Activated CD4-positive, alpha-beta T cell treated with anti-CD3 and anti-CD28 coated beads for 36 hours (primary cell): ENCODE measurements at regions not wholly inside any gene's neighbourhood (a gene's known extent, or its start where the extent isn't known, plus 50 kb on each side); places are given as distances from the start of the nearest gene placed in this dataset.

Source experiments
- ATAC-seq: fragments of 200-7000 bp; cut with Tn5 transposase; one replicate; pipeline ENCODE4 v1.10.0; 2021; ENCODE audit warnings: mild to moderate bottlenecking, moderate library complexity
- CTCF ChIA-PET: fragments of 350-600 bp; sonication (Branson Sonifier 250); formaldehyde crosslinking; loops from one replicate; lab custom pipeline; 2021; ENCODE audit warnings: antibody characterized with exemption; lab: Charles Lee
- POLR2A ChIA-PET: fragments of 350-600 bp; sonication (Branson Sonifier 250); formaldehyde crosslinking; loops from one replicate; lab custom pipeline; 2021; ENCODE audit warnings: antibody characterized with exemption, inconsistent platforms; lab: Charles Lee
- DNase-seq: peaks from one replicate; pipeline ENCODE4 v3.0.0-alpha.2; 2020
- H3K27ac Mint-ChIP-seq: one replicate; pipeline ENCODE4 v1.8.0; 2021; ENCODE audit warnings: mixed read lengths
- H3K27me3 Mint-ChIP-seq: one replicate; pipeline ENCODE4 v1.8.0; 2021; ENCODE audit warnings: mixed read lengths
- H3K36me3 Mint-ChIP-seq: one replicate; pipeline ENCODE4 v1.8.0; 2021; ENCODE audit warnings: low read depth, mixed read lengths
- H3K4me1 Mint-ChIP-seq: one replicate; pipeline ENCODE4 v1.8.0; 2021; ENCODE audit warnings: mixed read lengths
- H3K4me3 Mint-ChIP-seq: one replicate; pipeline ENCODE4 v1.8.0; 2021; ENCODE audit warnings: mild to moderate bottlenecking, moderate library complexity, mixed read lengths
- H3K9me3 Mint-ChIP-seq: one replicate; pipeline ENCODE4 v1.8.0; 2021; ENCODE audit warnings: low read depth, mixed read lengths
- intact Hi-C, 2 experiments: fragments of 100-400 bp; cut with DNase I in 1 of 2; cut with micrococcal nuclease in 1 of 2; formaldehyde crosslinking; loops; one replicate each; pipeline versions ENCODE4 v1.14.2 to v1.15.1; 2022 to 2024; cut with DNase I, micrococcal nuclease

DNA sequence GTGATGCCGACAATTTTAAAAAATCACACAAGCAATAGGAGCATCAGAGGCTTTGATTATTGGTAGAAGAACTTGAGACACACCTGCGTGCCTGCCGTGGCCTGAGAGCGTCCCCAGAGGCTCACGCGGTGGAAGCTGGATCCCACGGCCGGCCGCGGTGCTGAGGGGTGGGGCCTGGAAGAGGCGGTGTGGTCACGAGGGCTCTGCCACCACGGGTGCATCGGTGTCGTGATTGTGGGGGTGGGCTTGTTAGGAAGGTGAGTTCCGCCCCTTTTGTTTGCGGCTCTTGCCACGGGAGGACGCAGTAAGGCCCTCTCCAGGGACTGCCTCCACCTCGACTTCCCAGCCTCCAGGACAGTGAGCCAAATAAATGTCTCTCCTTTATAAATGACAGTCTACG, 77.2 kb upstream of the ADRA2C start:
- Mint-ChIP-seq H3K27me3 (peaks cover 6% of the 10 kb centered on the region), H3K4me1 (no peaks in the 10 kb centered on the region), H3K4me3 (no peak overlapping the region), H3K36me3 (no peaks in the 10 kb centered on the region), H3K9me3 (no peaks in the 10 kb centered on the region), H3K27ac (no peak overlapping the region)
- no peak for DNase-seq
- no peak for ATAC-seq
- POLR2A ChIA-PET = no interaction called here
- CTCF ChIA-PET = no interaction called here
- intact Hi-C loops = no loop called here

- ChIA-PET CTCF (no interaction called here), POLR2A (no interaction called here)
- H3K4me3 Mint-ChIP-seq = no peak overlapping the region
- DNase-seq (no peak), ATAC-seq (no peak)
- H3K4me1 Mint-ChIP-seq = no peaks in the 10 kb centered on the region
- no peaks in the 10 kb centered on the region for H3K9me3 Mint-ChIP-seq
- intact Hi-C loops = no loop called here
- no peaks in the 10 kb centered on the region for H3K36me3 Mint-ChIP-seq
- H3K27ac Mint-ChIP-seq = no peak overlapping the region
- peaks cover 3% of the 10 kb centered on the region for H3K27me3 Mint-ChIP-seq
Observed at GRCh38 chr4:3688018-3688998, 77.9 kb upstream of the ADRA2C start.

DNA sequence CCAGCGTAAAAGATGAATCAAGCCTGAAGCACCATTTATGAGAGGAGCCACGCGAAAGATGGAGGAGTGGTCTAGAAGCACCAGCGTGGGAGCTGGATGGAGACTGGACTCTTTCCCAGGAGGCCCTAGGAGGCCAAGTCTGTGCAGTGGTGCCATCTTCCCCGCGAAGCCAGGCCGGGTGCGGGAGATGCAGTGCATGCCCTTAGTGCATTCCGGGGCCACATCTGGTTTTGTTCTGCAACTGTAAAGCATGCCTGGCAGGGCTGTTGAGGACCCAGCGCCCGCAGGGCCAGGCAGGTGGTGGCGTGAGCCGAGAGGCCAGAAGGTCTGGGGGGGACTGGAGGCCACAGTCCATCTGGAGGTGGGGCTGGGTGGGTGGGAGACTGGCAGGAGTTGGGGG, 78.6 kb upstream of the ADRA2C start:
- H3K27ac Mint-ChIP-seq = no peak overlapping the region
- ChIA-PET CTCF (no interaction called here), POLR2A (no interaction called here)
- intact Hi-C loops = no loop called here
- H3K36me3 Mint-ChIP-seq = no peaks in the 10 kb centered on the region
- H3K4me1 Mint-ChIP-seq = no peaks in the 10 kb centered on the region
- no peaks in the 10 kb centered on the region for H3K27me3 Mint-ChIP-seq
- ATAC-seq (no peak), DNase-seq (no peak)
- H3K9me3 Mint-ChIP-seq = no peaks in the 10 kb centered on the region
- H3K4me3 Mint-ChIP-seq = no peak overlapping the region

DNA sequence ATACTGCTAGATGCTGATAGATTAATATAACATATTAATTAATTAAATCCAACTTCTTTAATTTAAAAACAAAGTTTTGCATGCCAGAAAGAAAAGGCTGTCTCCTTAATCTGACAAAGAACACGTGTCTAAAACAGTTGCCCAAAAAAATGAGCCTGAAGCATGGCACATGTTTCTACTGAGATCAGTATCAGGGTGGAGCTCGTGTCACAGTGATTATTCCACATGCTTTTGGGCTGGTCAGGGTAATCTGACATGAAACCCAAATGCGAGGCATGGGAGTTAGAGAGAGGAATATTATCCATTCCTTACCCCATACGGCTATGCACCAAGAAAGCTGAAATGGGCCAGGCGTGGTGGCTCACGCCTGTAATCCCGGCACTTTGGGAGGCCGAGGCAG, 79.4 kb upstream of the ADRA2C start:
- ATAC-seq (no peak), DNase-seq (no peak)
- no peaks in the 10 kb centered on the region for H3K4me1 Mint-ChIP-seq
- H3K36me3 Mint-ChIP-seq = no peaks in the 10 kb centered on the region
- no peak overlapping the region for H3K4me3 Mint-ChIP-seq
- no peaks in the 10 kb centered on the region for H3K27me3 Mint-ChIP-seq
- ChIA-PET CTCF (no interaction called here), POLR2A (no interaction called here)
- no peaks in the 10 kb centered on the region for H3K9me3 Mint-ChIP-seq
- intact Hi-C loops = no loop called here
- no peak overlapping the region for H3K27ac Mint-ChIP-seq

- no peak for DNase-seq
- no peak overlapping the region for H3K4me3 Mint-ChIP-seq
- no peak for ATAC-seq
- intact Hi-C loops = no loop called here
- H3K27ac Mint-ChIP-seq = no peak overlapping the region
- H3K27me3 Mint-ChIP-seq = no peaks in the 10 kb centered on the region
- H3K4me1 Mint-ChIP-seq = no peaks in the 10 kb centered on the region
- ChIA-PET CTCF (no interaction called here), POLR2A (no interaction called here)
- no peaks in the 10 kb centered on the region for H3K9me3 Mint-ChIP-seq
- no peaks in the 10 kb centered on the region for H3K36me3 Mint-ChIP-seq
Observed at GRCh38 chr4:3685081-3685645, 81.0 kb upstream of the ADRA2C start.

DNA sequence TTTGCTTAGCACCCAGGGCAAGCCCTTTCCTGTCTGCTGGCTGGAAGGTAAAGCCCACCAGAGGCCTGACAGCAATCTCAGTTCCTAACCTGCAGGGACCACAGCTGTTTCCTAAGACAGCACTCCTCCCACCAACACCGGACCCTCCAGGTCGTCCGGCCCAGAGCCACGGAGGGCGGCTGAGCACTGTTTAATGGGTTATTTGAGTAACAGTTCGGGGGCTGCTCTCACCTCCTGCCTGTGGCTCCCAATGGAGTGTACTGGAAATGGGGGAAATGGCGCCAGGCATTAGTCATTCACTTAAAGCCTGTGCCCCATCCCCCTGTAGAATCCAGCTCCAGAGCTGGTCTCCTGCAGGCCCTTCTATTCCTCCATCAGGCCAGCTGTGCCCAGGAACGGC, 81.6 kb upstream of the ADRA2C start:
- Mint-ChIP-seq H3K27ac (no peak overlapping the region), H3K9me3 (no peaks in the 10 kb centered on the region), H3K4me3 (no peak overlapping the region), H3K4me1 (no peaks in the 10 kb centered on the region), H3K27me3 (no peaks in the 10 kb centered on the region), H3K36me3 (no peaks in the 10 kb centered on the region)
- DNase-seq (no peak), ATAC-seq (no peak)
- POLR2A ChIA-PET = no interaction called here
- CTCF ChIA-PET = no interaction called here
- intact Hi-C loops = no loop called here

- POLR2A ChIA-PET = no interaction called here
- no peak overlapping the region for H3K27ac Mint-ChIP-seq
Observed at GRCh38 chr4:3683744-3684421, 82.3 kb upstream of the ADRA2C start.

GRCh38 chr4:3683077-3683743, 83.0 kb upstream of the ADRA2C start:
- intact Hi-C loops = no loop called here
- POLR2A ChIA-PET = no interaction called here

More at GRCh38 chr4:3683744-3684421, 82.3 kb upstream of the ADRA2C start:
- no peak for ATAC-seq
- no peaks in the 10 kb centered on the region for H3K27me3 Mint-ChIP-seq
- H3K9me3 Mint-ChIP-seq = no peaks in the 10 kb centered on the region
- H3K4me1 Mint-ChIP-seq = no peaks in the 10 kb centered on the region
- intact Hi-C loops = no loop called here
- H3K4me3 Mint-ChIP-seq = no peak overlapping the region
- CTCF ChIA-PET = no interaction called here
- no peak for DNase-seq
- no peaks in the 10 kb centered on the region for H3K36me3 Mint-ChIP-seq

GRCh38 chr4:3682236-3683076, 83.7 kb upstream of the ADRA2C start:
- H3K36me3 Mint-ChIP-seq = no peaks in the 10 kb centered on the region
- H3K27me3 Mint-ChIP-seq = no peaks in the 10 kb centered on the region
- intact Hi-C loops = no loop called here
- no peaks in the 10 kb centered on the region for H3K9me3 Mint-ChIP-seq
- H3K4me1 Mint-ChIP-seq = no peaks in the 10 kb centered on the region
- POLR2A ChIA-PET = no interaction called here
- CTCF ChIA-PET = interaction anchor here (0.6 kb wide), 1 partner anchor 12 kb away, joined by 3 read pairs; no protein-coding TSS in a partner anchor
- no peak for DNase-seq
- no peak overlapping the region for H3K4me3 Mint-ChIP-seq
- no peak for ATAC-seq
- no peak overlapping the region for H3K27ac Mint-ChIP-seq

More at GRCh38 chr4:3683077-3683743, 83.0 kb upstream of the ADRA2C start:
- no peak for DNase-seq
- Mint-ChIP-seq H3K4me3 (no peak overlapping the region), H3K9me3 (no peaks in the 10 kb centered on the region), H3K36me3 (no peaks in the 10 kb centered on the region), H3K27me3 (no peaks in the 10 kb centered on the region), H3K4me1 (no peaks in the 10 kb centered on the region), H3K27ac (no peak overlapping the region)
- no peak for ATAC-seq
- CTCF ChIA-PET = interaction anchor here (0.6 kb wide), 1 partner anchor 13 kb away, joined by 3 read pairs; no protein-coding TSS in a partner anchor

DNA sequence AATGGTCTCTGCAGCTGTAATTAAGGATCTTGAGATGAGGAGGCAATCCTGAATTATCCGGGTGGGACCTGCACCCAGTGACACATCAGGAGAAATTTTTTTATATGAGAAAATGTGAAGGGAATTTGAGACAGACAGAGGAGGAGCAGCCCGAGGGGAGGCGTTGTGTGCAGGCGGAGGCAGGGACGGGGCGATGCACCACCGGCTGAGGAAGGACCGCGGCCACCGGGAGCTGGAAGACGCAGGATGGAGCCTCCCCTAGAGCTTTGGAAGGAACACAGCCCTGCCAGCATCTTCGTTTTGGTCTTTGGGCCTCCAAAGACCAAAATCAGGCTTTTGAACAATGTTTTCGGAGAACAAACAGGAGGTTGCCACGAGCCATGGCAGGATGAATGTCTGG, 85.0 kb upstream of the ADRA2C start:
- Mint-ChIP-seq H3K36me3 (no peaks in the 10 kb centered on the region), H3K4me3 (no peak overlapping the region), H3K27me3 (no peaks in the 10 kb centered on the region), H3K27ac (no peak overlapping the region), H3K4me1 (no peaks in the 10 kb centered on the region), H3K9me3 (no peaks in the 10 kb centered on the region)
- CTCF ChIA-PET = no interaction called here
- intact Hi-C loops = no loop called here
- POLR2A ChIA-PET = no interaction called here
- no peak for ATAC-seq
- no peak for DNase-seq

DNA sequence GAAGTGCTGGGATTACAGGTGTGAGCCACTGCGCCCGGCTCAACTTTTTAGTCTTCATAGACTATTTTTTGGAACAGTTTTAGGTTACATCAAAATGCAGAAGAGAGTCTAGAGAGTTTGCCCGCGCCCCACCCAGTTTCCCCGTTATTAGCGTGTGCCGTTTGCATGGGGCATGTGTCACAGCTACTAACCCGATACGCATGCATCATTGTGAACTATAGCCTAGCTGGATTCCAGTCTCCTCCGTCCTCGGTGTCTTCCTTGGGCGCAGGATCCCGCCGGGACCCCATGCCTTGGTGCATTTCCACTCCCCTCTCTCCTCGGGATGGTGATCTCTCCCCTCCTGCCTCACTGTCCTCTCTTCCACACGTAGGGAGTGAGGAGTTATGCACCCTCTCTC, 85.5 kb upstream of the ADRA2C start:
- no peaks in the 10 kb centered on the region for H3K4me1 Mint-ChIP-seq
- CTCF ChIA-PET = no interaction called here
- no peak for DNase-seq
- H3K36me3 Mint-ChIP-seq = no peaks in the 10 kb centered on the region
- intact Hi-C loops = no loop called here
- peaks cover under 1% of the 10 kb centered on the region for H3K27me3 Mint-ChIP-seq
- ATAC-seq = no peak
- H3K4me3 Mint-ChIP-seq = no peak overlapping the region
- no peak overlapping the region for H3K27ac Mint-ChIP-seq
- POLR2A ChIA-PET = no interaction called here
- no peaks in the 10 kb centered on the region for H3K9me3 Mint-ChIP-seq
